WI38 (cell line): ENCODE measurements at regions not wholly inside any gene's neighbourhood (a gene's known extent, or its start where the extent isn't known, plus 50 kb on each side); places are given as distances from the start of the nearest gene placed in this dataset.

Experiments used
- H3K4me3 ChIP-seq: 2 replicates; pipeline ENCODE4 v1.5.1; 2011; ENCODE audit warnings: low read depth, mild to moderate bottlenecking, control low read depth, low read length
- TF ChIP-seq, protein P1 (sequence below): IDR thresholded peaks from 2 replicates; pipeline ENCODE4 v1.5.1; 2012; ENCODE audit warnings: low read depth, mild to moderate bottlenecking, control low read depth, low read length

DNA sequence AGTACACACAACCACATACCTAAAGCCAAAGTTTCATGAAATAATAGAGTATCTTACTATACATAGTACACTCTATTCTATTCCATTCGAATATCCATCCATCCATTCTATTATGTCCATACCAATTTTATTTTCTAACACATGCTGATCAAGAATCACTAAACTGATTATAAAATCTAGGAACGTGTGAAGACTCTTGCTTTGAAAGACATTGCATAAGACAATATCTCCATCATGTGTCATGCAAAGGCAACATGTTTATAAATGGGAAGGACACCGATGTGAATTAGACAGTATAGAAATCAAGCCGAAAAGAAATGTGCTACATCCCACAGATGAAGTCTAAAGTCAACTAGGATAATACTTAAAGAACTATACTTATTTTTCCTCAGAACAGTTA, 1561.5 kb upstream of the TENM4 start:
- TF ChIP-seq, protein P1, sequence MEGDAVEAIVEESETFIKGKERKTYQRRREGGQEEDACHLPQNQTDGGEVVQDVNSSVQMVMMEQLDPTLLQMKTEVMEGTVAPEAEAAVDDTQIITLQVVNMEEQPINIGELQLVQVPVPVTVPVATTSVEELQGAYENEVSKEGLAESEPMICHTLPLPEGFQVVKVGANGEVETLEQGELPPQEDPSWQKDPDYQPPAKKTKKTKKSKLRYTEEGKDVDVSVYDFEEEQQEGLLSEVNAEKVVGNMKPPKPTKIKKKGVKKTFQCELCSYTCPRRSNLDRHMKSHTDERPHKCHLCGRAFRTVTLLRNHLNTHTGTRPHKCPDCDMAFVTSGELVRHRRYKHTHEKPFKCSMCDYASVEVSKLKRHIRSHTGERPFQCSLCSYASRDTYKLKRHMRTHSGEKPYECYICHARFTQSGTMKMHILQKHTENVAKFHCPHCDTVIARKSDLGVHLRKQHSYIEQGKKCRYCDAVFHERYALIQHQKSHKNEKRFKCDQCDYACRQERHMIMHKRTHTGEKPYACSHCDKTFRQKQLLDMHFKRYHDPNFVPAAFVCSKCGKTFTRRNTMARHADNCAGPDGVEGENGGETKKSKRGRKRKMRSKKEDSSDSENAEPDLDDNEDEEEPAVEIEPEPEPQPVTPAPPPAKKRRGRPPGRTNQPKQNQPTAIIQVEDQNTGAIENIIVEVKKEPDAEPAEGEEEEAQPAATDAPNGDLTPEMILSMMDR, result no peak
- no peak overlapping the region for H3K4me3 ChIP-seq

DNA sequence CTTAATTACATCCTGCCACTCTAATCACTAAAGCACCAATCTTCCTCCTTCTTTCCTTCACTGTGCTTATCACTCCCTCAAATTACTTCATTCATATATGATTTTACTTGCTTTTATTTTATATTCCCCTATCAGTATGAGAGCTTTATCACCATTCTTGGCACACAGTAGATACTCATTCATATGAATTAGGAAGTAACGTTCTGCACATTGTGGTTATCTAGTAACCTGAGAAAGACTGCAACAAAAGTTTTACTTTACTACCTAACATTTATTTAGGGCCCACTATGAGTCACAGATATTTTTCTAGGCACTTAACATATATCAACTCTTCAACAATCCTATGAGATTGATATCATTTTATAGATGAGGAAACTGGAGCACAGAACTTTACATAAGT, 1559.9 kb upstream of the TENM4 start:
- TF ChIP-seq, protein P1, result no peak
- H3K4me3 ChIP-seq, result no peak overlapping the region

DNA sequence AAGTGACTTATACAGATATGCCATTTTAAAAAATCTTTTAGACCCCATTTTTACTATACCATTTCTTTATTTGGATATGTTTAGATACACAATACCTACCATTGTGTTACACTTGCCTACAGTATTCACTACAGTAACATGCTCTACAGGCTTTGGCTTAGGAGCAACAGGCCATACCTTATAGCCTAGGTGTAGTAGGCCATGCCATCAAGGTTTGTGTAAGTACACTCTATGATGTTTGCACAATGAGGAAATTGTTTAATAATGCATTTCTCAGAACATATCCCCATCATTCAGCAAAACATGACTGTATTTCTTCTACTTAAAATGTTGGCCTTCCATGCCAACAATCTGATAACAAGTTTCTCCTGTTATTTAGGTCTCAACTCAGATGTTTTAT, 1559.5 kb upstream of the TENM4 start:
- no peak overlapping the region for H3K4me3 ChIP-seq
- TF ChIP-seq, protein P1, result no peak

DNA sequence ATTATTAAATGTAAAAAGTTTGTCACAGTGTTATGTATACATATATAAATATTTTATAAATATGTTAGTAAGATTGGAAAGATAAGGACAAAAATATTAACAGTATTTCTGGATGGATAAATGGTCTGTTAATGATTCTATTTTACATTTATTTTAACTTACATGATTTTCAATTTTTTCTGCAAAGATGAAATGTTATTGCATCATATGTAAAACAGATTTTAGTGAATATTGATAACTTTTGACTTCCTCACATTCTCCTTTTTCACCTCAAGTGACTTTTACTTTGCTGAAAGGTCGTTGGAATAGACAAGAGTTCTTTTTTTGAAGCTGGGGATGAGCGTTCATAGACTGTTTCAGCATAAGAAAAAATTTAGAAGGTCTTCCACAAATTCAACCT, 1554.7 kb upstream of the TENM4 start:
- TF ChIP-seq, protein P1, result no peak

DNA sequence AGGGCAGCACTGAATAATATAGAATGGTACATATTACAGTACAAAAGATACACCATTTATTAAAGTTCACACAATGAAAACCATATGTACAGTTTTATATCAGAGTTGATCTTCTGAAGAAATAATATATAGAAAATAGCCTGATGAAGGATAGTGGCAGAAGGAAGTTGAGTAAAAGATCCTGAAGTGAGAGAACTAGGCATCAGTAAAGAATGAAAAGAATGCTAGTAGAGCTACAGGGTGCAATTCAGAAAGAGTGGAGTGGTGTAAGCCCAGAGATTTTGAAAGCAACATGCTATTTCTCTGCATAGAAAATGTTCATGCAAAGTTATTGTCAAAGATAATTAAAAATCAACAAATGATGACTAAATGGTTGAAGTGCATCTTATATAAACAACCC, 1552.7 kb upstream of the TENM4 start:
- TF ChIP-seq, protein P1, result no peak
- no peak overlapping the region for H3K4me3 ChIP-seq

More for the DNA sequence above, 1554.7 kb upstream of the TENM4 start:
- no peak overlapping the region for H3K4me3 ChIP-seq

DNA sequence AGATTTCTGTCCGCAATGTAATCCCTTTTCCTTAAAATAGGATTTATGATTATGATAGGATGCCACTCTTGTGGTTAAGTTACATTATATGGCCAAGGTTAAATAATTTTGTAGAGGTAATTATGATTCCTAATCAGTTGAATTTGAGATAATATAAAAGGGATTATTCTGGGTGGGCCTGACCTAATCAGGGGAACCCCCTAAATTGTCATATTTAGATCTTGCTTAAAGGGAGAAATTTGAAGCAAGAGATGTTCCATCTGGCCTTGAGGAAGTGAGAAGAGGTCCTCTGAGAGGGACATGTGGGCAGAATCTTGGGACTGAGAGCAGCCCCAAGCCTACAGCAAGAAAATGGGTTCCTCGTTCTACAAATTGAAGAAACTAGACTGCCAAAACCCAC, 1550.1 kb upstream of the TENM4 start:
- TF ChIP-seq, protein P1, result no peak

DNA sequence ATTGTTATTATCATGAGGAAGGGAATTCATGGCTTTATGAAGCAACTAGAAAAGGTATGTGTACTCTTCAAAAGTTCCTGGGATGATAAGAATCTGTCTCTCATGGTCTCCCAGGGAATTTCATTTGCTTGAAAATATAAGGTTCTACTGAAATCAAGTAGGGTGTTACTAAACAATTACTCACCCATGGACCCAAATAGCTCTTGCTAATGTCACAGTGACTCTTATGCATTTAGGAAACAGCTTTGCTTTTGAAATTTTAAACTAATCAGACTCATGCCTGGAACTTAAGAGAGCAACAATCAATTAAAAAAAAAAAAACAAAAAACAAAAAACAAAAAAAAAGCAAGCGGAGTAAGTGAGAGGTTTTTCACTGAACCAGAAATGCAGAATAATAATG, 1546.3 kb upstream of the TENM4 start:
- TF ChIP-seq, protein P1, result no peak
- no peak overlapping the region for H3K4me3 ChIP-seq

More for the DNA sequence above, 1550.1 kb upstream of the TENM4 start:
- H3K4me3 ChIP-seq, result no peak overlapping the region
